Sigmoid colon (tissue), 4 donors: ENCODE measurements at regions not wholly inside any gene's neighbourhood (a gene's known extent, or its start where the extent isn't known, plus 50 kb on each side); places are given as distances from the start of the nearest gene placed in this dataset.

Experiments
- CTCF ChIP-seq, 4 experiments: fragments of 450-650 bp in 3 of 4; fragments of 200-600 bp in 1 of 4; IDR thresholded peaks; one replicate each; pipeline ENCODE4 v1.5.1; 2016 to 2019; ENCODE audit warnings: antibody characterized with exemption in 4 of 4, mild to moderate bottlenecking in 3 of 4, moderate library complexity in 2 of 4
- EP300 ChIP-seq, 4 donors: sonication (generic); formaldehyde crosslinking; IDR thresholded peaks; one replicate each; pipeline ENCODE4 v1.6.1; 2017; ENCODE audit warnings: antibody characterized with exemption in 4 of 4
- POLR2A ChIP-seq, 2 donors: fragments of 450-650 bp; IDR thresholded peaks; one replicate each; pipeline ENCODE4 v1.6.1; 2016; ENCODE audit warnings: antibody characterized with exemption in 2 of 2, mild to moderate bottlenecking in 2 of 2, moderate library complexity in 2 of 2
- POLR2AphosphoS5 ChIP-seq, 4 donors: sonication (generic); formaldehyde crosslinking; IDR thresholded peaks; one replicate each; pipeline ENCODE4 v1.6.1; 2017; ENCODE audit warnings: antibody characterized with exemption in 4 of 4

- TF ChIP-seq CTCF (IDR thresholded peaks at IDR 0.05) (no peak), POLR2A (IDR thresholded peaks at IDR 0.05) (no peak), POLR2AphosphoS5 (IDR thresholded peaks at IDR 0.05) (no peak), EP300 (IDR thresholded peaks at IDR 0.05) (no peak)
Measured at GRCh38 chr5:159777049-159777660, 139.1 kb upstream of the ADRA1B start.
